Breast epithelium (tissue), 3 donors: ENCODE measurements at regions not wholly inside any gene's neighbourhood (a gene's known extent, or its start where the extent isn't known, plus 50 kb on each side); places are given as distances from the start of the nearest gene placed in this dataset.

Source experiments
- POLR2AphosphoS5 ChIP-seq, 3 donors: sonication (generic); formaldehyde crosslinking; IDR thresholded peaks; one replicate each; pipeline ENCODE4 v1.6.1; 2017; ENCODE audit warnings: antibody characterized with exemption in 3 of 3
- TF ChIP-seq, protein P1 (sequence below), 3 donors: fragments of 450-650 bp; IDR thresholded peaks; one replicate each; pipeline ENCODE4 v1.5.1; 2016 to 2017; ENCODE audit warnings: antibody characterized with exemption in 3 of 3, mild to moderate bottlenecking in 3 of 3, moderate library complexity in 3 of 3

DNA sequence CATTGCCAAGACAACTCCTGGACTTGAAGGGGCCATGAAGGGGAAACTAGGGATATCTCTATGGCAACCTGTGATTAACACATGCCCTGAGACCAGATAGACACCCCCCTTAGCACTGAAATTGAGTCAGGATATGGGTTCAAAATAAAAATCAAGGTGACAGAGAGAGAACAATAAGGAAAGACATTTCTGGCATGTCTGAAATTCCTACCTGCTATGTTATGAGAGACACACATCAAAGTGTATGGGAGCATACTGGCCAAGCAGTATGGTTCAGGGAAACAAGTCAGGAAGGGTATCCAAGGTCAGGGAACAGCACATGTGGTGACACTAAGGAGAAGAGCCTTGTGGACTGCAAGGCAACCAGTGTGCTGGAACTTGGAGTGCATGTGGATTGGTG, 388.7 kb downstream of the SHQ1 start:
- TF ChIP-seq, protein P1, sequence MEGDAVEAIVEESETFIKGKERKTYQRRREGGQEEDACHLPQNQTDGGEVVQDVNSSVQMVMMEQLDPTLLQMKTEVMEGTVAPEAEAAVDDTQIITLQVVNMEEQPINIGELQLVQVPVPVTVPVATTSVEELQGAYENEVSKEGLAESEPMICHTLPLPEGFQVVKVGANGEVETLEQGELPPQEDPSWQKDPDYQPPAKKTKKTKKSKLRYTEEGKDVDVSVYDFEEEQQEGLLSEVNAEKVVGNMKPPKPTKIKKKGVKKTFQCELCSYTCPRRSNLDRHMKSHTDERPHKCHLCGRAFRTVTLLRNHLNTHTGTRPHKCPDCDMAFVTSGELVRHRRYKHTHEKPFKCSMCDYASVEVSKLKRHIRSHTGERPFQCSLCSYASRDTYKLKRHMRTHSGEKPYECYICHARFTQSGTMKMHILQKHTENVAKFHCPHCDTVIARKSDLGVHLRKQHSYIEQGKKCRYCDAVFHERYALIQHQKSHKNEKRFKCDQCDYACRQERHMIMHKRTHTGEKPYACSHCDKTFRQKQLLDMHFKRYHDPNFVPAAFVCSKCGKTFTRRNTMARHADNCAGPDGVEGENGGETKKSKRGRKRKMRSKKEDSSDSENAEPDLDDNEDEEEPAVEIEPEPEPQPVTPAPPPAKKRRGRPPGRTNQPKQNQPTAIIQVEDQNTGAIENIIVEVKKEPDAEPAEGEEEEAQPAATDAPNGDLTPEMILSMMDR (IDR thresholded peaks at IDR 0.05), result no peak
- no peak for TF ChIP-seq POLR2AphosphoS5 (IDR thresholded peaks at IDR 0.05)
